Activated B cell treated with CpG ODN at 0.5 μM for 24 hours (primary cell): ENCODE measurements at regions not wholly inside any gene's neighbourhood (a gene's known extent, or its start where the extent isn't known, plus 50 kb on each side); places are given as distances from the start of the nearest gene placed in this dataset.

Experiments used
- ATAC-seq: fragments of 200-7000 bp; cut with Tn5 transposase; one replicate; pipeline ENCODE4 v1.10.0; 2021; ENCODE audit warnings: low read depth, mild to moderate bottlenecking, moderate library complexity
- CTCF ChIA-PET: fragments of 350-600 bp; sonication (Branson Sonifier 250); formaldehyde crosslinking; loops from one replicate; lab custom pipeline; 2021; ENCODE audit warnings: antibody characterized with exemption; lab: Charles Lee
- POLR2A ChIA-PET: fragments of 350-600 bp; sonication (Branson Sonifier 250); formaldehyde crosslinking; loops from one replicate; lab custom pipeline; 2021; ENCODE audit warnings: antibody characterized with exemption; lab: Charles Lee
- DNase-seq: peaks from one replicate; pipeline ENCODE4 v3.0.0; 2022
- H3K27ac Mint-ChIP-seq: one replicate; pipeline ENCODE4 v1.8.0; 2020; ENCODE audit warnings: mixed read lengths
- H3K27me3 Mint-ChIP-seq: one replicate; pipeline ENCODE4 v1.8.0; 2021; ENCODE audit warnings: mixed read lengths
- H3K36me3 Mint-ChIP-seq: one replicate; pipeline ENCODE4 v1.8.0; 2021; ENCODE audit warnings: low read depth, mixed read lengths
- H3K4me1 Mint-ChIP-seq: one replicate; pipeline ENCODE4 v1.8.0; 2021; ENCODE audit warnings: mixed read lengths
- H3K4me3 Mint-ChIP-seq: one replicate; pipeline ENCODE4 v1.8.0; 2020; ENCODE audit warnings: mild to moderate bottlenecking, mixed read lengths
- H3K9me3 Mint-ChIP-seq: one replicate; pipeline ENCODE4 v1.8.0; 2020; ENCODE audit warnings: mixed read lengths
- intact Hi-C: fragments of 100-400 bp; cut with micrococcal nuclease; formaldehyde crosslinking; loops from one replicate; pipeline ENCODE4 v1.15.1; 2024
- TF ChIP-seq, protein P1 (sequence below): fragments of 200-600 bp; IDR thresholded peaks from one replicate; pipeline ENCODE4 v1.8.0; 2022; ENCODE audit warnings: antibody characterized with exemption, mild to moderate bottlenecking

- no peak for ATAC-seq
- no peak for DNase-seq
Observed at GRCh38 chr2:53460937-53461336, 306.7 kb upstream of the CHAC2 start.

DNA sequence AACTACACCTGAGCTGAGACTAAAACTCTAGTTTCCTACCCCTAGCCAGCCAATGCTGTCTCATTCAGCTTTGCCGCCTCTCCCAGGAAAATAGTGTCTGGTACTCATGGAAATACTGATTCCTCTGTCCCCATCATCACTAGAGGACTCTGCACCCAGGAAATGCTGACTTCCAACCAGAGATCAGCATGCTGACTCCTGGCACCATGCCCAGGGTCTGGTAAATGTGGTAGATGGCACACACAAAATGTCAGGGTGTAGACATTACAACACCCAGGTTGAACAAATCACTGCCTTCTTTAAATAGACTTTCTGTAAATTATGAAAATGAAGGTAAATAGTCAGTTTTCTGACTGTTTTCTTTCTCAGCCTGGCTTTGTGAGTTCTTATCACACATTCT is 307.3 kb upstream of the CHAC2 start:
- POLR2A ChIA-PET = no interaction called here
- Mint-ChIP-seq H3K27ac (no peak overlapping the region), H3K4me3 (no peak overlapping the region), H3K9me3 (no peaks in the 10 kb centered on the region), H3K36me3 (no peaks in the 10 kb centered on the region), H3K27me3 (peaks cover 2% of the 10 kb centered on the region), H3K4me1 (no peaks in the 10 kb centered on the region)
- CTCF ChIA-PET = no interaction called here
- TF ChIP-seq, protein P1, sequence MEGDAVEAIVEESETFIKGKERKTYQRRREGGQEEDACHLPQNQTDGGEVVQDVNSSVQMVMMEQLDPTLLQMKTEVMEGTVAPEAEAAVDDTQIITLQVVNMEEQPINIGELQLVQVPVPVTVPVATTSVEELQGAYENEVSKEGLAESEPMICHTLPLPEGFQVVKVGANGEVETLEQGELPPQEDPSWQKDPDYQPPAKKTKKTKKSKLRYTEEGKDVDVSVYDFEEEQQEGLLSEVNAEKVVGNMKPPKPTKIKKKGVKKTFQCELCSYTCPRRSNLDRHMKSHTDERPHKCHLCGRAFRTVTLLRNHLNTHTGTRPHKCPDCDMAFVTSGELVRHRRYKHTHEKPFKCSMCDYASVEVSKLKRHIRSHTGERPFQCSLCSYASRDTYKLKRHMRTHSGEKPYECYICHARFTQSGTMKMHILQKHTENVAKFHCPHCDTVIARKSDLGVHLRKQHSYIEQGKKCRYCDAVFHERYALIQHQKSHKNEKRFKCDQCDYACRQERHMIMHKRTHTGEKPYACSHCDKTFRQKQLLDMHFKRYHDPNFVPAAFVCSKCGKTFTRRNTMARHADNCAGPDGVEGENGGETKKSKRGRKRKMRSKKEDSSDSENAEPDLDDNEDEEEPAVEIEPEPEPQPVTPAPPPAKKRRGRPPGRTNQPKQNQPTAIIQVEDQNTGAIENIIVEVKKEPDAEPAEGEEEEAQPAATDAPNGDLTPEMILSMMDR = no peak
- intact Hi-C loops = no loop called here
- no peak for DNase-seq
- ATAC-seq = no peak

More at GRCh38 chr2:53460937-53461336, 306.7 kb upstream of the CHAC2 start:
- Mint-ChIP-seq H3K9me3 (no peaks in the 10 kb centered on the region), H3K4me1 (no peaks in the 10 kb centered on the region), H3K27ac (no peak overlapping the region), H3K27me3 (peaks cover 7% of the 10 kb centered on the region), H3K36me3 (no peaks in the 10 kb centered on the region), H3K4me3 (no peak overlapping the region)
- intact Hi-C loops = no loop called here
- ChIA-PET POLR2A (no interaction called here), CTCF (no interaction called here)
- TF ChIP-seq, protein P1 = no peak

DNA sequence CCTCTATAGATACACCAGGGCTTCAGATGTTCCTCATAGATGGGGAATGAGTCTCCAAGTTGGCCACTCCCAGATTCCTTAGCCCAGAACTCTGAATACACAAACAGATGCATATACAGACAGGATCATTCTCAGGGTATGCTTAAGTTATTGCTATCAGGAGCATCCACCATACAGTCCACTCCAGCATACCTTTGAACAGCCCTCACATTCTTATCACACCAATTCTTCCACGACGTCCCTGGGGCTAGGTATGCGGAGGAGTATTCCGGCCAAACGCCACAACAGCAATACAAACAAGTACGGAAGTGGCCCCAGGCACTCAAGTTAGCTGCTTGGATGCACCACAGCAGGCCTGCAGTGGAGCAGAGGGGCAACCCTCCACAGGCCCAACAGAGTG is 312.5 kb upstream of the CHAC2 start:
- Mint-ChIP-seq H3K4me1 (no peaks in the 10 kb centered on the region), H3K27me3 (no peaks in the 10 kb centered on the region), H3K36me3 (no peaks in the 10 kb centered on the region), H3K9me3 (no peaks in the 10 kb centered on the region), H3K4me3 (no peak overlapping the region), H3K27ac (no peak overlapping the region)
- intact Hi-C loops = no loop called here
- DNase-seq (no peak), ATAC-seq (no peak)
- CTCF ChIA-PET = no interaction called here
- POLR2A ChIA-PET = no interaction called here
- TF ChIP-seq, protein P1 = no peak

DNA sequence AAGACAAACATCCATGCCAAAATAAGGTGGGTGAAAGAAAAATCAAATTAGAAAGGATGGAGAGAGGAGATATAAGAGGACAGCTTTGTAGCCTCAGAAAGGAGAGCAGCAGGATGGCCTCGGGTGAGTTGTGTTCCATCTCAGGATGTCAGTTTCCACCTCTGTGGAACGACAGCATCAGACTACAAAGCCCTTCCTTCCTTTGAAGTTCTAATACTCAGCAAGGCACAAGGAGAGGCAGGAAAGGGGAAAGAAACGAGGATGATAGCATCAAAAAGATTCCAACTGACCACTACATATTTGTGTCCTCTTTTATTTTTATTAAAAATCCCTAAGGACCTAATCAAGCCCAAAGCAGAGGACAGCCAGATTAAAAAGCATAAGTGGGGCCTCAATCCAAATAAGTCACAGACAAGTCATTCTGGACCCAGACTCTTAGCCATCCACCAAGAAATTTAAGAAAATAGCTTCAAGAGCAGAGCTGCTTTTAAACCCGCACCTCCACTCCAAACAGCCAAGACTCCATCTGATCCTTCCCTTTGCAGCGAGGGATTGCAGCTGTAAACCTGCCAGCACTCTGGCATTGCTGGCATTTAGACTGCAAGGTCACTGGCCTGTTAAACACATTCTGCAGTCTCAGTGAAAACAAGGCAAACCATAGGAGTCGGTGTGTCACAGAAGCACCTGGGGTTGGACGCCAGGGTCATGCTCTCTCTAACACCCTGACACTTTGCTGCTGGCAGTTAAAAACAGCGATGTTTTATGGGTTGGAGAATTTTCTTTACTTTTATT is 314.5 kb upstream of the CHAC2 start:
- ChIA-PET POLR2A (no interaction called here), CTCF (no interaction called here)
- Mint-ChIP-seq H3K36me3 (no peaks in the 10 kb centered on the region), H3K27me3 (no peaks in the 10 kb centered on the region), H3K27ac (no peak overlapping the region), H3K9me3 (no peaks in the 10 kb centered on the region), H3K4me1 (no peaks in the 10 kb centered on the region), H3K4me3 (no peak overlapping the region)
- DNase-seq (no peak), ATAC-seq (no peak)
- TF ChIP-seq, protein P1 = no peak
- intact Hi-C loops = no loop called here

DNA sequence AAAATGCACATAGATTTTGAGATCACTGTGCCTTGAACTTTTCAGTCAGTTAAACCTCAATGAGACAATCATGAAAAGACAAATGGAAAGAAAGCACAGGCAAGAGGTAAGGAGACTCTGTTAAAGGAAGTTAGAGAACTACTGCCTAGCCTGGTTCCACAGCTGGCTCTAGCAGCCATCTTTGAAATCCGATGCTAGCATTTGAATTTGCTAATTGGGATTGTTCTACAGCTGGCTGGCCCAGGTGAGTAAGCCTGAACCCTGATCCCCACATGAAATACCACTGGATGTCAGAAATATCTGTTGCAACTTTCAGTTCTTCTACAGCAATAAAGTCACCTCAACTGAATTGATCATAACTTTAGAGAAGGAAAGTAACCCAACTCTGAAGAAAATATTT is 315.2 kb upstream of the CHAC2 start:
- ChIA-PET POLR2A (no interaction called here), CTCF (no interaction called here)
- Mint-ChIP-seq H3K27ac (no peak overlapping the region), H3K36me3 (no peaks in the 10 kb centered on the region), H3K9me3 (no peaks in the 10 kb centered on the region), H3K4me3 (no peak overlapping the region), H3K4me1 (no peaks in the 10 kb centered on the region), H3K27me3 (no peaks in the 10 kb centered on the region)
- ATAC-seq = no peak
- TF ChIP-seq, protein P1 = no peak
- DNase-seq = no peak
- intact Hi-C loops = no loop called here
